CD1c-positive myeloid dendritic cell (primary cell): ENCODE measurements at regions not wholly inside any gene's neighbourhood (a gene's known extent, or its start where the extent isn't known, plus 50 kb on each side); places are given as distances from the start of the nearest gene placed in this dataset.

Experiments
- DNase-seq: peaks from one replicate; pipeline ENCODE4 v3.0.0-alpha.2; 2016; ENCODE audit errors: extremely low spot score

DNA sequence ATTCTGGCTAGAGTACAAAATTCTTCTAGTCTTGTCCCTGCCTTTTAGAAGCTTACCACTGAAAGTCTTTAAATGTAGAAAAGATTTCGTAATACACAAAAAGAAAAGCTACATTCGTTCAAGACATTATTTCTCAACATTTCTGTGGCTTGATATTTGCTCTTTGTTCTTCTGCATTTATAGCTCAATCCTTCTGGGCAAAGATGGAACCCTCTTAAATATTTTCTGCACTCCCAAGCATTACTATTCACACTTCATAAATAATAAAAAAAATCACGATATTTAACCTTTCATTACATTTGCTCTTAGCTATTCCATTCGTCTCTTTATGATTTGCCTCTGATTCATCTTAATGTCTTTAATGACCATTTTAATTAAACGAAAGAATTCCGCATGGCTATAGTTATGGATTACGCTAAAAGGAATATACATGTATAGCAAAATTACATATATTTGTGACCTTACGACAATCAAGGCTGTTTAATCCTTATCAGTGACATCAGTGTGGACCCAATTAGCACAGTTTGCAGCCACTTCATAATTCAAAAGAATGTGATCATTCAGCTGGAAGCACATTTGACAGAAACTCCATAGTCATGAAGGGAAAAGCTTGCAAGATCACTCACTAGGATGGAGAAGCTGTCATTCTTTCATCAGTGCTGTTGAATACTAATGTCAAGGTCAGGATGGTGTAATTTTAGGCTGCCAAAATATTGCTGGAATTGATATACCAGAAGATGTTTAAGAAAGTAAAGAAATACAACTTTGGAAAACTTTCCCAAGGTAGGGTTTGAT lies 1075.0 kb upstream of the TENM3 start:
- no peak for DNase-seq

DNA sequence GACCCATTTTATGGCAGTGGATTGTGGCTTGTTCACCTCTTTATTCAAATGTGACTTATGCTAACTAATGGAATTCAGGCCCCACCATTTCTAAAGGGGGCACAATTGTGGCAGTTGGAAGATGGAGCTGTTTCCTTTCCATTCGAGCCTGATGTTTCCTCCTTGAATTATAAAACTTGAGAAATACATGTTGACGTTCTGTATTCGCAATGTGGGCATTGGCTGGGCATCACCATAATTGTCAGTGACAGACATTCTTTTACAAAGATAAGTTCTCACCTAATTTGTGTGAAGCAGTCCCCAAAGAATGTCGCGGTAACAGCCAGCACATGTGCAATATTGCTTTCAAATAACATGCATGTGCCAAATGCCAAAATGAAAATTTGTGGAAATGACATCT lies 1070.2 kb upstream of the TENM3 start:
- DNase-seq = no peak

DNA sequence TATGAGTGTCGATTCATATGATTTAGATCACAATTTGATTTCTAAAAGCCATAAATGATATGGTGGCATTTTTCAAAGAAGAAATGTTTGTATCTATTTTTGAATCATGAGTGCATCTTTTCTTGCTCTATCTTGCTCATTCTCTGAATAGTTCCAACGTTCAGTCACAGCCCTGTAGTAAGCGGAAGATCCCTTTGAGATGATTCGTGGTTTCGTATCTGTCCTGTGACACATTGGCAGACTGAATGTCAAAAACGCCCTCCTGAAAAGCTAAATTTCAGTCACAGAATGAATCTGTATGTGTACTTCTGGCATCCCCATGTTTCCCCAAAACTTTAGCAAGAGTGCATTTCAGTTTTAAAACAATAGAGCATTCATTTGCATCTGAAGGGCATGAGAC lies 1066.9 kb upstream of the TENM3 start:
- no peak for DNase-seq

DNA sequence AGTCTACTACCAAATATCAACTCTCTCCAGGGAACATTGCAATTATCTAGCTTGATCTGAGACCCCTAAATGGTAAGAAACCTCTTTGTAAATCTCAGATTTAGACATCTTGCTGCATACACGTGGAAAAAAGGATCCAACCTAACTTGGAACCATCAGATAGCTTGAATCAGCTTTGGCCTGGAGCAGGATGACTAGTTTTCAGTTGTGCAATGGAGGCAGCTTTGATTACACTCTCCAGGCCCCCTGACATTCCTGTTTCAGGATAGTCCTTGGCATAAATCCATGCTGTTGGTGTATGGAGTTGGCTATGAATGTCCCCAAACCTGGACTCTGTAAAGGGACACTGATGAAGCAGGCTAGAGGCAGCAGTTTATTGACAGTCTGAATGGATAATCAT lies 1061.9 kb upstream of the TENM3 start:
- DNase-seq = no peak

DNA sequence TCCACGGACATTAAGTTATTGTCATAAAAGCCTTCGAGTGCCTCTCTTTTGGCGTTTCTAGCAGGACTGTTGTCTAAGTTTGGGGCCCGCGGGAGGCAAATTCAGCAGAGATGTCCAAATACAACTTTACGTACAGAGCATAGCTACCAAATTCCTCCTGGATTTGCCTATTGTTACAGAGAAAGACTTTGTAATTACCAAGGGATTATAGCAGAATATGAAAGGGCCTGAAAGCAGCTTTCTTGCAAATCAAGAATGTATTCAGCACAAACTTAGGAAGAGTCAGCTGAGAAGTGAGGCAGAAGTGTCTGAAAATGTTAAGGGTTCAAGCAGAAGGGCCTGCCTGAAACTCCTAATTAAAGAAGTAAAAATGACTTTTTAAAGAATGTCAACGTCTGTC lies 1053.5 kb upstream of the TENM3 start:
- DNase-seq = no peak

DNA sequence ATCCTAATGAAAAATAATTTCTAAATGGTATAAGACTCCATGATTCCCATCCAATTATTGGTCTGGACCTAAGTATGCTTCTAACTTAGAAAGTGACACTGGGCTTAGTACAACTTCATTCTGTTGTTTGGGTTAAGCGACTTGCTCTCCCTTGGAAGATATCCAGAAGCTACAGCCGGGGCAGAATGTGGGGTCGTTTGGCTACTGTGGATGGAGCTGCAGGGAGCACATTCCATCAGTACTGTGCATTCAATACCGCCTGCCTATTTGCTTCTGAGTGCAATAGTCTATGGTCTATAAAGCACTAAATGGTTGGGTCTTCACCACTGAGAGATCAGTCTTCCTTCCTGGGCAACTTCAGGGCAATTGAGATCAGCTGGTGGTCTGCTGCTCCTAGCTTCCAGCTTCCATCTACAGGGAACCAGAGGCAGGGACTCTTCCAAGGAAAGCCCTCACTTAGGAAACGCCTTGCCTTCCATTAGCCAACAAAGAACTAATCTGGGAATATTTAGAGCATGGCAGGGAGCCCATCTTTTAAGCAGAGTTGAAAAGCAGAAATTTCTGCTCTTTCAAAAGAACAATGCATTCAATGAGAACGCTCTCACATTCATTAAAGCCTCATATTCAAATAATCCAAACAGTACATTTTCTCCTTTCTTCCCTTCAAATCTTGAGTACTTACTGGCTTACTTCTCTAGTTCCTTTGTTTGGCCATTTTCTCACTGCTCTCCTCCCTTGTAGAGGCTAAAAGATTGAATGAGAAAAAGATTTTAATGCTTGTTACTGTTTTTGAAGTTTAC lies 1049.9 kb upstream of the TENM3 start:
- DNase-seq = no peak

DNA sequence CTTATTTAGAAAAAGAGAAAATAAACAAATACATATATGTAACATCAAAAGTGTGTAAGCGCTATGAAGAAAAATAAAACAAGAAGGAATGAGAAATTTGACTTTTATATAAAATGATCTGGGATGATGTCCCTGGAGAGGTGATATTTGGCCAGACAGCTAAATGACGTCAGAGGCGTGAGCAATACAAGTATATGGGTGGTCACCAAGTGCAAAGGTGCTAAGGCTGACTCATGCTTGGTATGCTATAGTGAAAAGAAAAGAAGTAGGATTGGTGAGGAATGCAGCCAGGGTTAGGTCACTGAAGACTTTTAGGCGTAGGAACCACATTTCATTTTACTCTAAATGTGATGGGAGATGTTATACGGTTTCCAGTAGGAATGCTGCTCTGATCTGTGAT lies 1049.1 kb upstream of the TENM3 start:
- DNase-seq = no peak

DNA sequence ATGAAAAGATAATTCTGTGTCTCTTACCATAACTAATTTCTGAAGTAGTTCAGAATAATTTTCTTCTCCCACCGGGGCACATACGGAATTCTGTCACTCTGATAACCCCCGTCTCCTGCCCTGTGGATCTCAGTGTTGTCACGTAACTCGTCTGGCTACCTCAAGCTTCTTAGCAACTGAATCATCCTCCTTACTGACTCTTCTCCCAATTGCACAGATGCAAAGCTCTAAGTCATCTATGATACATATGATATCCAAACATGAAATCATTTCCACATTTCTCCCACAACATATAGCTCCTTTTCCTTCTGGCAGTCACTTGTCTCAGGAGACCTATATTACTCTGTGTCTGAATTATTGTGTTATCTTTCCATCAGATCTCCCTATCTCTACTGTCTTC lies 1043.1 kb upstream of the TENM3 start:
- no peak for DNase-seq

DNA sequence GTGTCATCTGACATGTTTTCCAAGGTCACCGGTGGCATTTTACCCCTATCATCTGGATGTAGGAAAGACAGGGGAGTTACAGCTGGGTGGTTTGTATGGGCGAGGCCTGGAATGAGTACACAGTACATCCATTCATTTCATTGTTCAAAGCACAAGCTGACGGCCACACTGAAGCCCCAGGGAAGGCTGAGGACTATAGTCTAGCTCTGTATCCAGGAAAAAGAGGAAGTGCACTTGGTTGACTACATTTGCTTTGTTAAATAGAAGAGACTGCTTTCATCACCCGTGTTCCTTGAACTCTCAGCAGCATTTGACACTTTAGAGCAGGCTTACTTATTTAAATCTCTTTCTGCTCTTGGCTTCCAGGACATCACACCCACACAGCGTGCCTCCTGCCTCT lies 1041.0 kb upstream of the TENM3 start:
- no peak for DNase-seq

DNA sequence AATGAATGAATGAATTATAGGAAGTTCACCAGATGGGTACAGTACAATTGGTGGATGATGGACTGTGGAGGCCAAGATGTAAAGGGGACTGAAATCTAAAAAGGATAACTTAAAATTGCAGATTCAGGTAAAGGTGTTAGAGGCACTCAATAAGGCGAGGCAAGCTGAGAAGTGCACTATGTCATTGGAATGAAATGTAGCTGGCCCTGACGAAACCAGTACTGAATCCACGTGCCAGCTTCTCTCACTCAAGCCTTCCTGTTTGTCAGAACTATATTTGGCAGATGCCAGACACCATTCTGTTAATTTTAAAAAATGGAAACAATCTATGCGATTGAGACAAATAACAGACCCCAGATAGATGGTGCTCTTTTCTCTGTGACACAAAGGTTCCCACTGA lies 1039.1 kb upstream of the TENM3 start:
- no peak for DNase-seq

DNA sequence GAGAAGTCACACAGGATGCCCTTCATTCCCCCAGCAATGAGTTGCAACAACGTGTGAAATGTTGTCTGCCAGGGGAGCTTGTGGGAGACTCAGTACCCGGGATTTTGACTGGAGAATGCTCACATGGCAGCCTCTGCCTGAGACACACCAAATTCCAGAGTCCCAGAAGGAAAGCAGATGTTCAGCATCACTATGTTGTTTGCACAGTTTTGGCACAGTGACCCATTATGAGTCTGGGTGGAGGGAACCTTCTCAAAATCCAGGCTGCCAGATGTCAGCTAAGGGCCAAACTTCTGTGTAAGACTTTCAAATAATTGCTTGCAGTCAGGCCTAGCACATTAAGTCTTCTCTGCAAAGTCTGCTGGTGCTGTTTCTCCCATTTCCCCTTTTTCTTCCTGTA lies 1029.7 kb upstream of the TENM3 start:
- no peak for DNase-seq

DNA sequence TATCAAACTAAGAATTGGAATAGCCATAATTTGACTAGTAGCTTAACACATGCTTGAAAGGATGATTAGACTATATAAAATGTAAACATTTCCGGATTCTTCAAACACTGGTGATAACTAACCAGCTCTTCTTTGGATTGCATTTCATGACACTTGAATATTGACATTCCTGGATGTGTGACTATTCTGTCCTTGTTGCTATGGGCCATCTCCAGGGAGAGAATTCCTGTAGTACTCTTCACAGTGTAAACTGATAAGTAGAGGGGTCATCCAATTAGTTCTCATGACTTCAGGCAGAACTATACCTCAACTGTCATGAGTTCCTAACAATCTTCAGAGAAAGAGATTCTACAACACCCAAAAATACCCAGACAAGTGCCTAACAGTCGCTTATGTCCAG lies 1026.7 kb upstream of the TENM3 start:
- no peak for DNase-seq

DNA sequence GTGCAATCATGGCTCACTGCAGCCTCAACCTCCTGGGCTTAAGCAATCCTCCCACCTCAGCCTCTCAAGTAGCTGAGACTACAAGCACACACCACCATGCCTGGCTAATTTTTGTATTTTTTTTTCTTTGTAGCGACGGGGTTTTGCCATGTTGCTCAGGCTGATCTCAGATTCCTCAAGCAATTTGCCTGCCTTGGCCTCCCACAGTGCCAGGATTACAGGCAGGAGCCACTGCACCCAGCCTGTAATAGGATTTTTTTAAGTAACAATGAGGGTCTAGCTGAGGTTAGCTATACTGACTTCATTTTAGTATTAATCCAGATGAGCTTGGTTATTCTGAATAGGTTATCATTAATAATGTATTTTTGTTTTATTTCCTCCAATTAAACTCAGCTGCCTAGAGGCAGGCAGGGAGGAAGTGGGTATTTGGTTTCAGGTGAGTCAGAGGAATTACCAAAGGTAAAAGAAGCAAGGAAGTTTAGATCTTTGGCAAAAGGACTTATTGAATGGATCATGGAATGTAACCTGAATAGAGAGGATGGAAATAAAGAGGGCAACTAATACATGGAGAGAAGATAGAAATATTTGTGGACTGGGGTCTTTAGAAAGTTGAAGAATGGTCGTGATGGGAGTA lies 1023.3 kb upstream of the TENM3 start:
- no peak for DNase-seq

DNA sequence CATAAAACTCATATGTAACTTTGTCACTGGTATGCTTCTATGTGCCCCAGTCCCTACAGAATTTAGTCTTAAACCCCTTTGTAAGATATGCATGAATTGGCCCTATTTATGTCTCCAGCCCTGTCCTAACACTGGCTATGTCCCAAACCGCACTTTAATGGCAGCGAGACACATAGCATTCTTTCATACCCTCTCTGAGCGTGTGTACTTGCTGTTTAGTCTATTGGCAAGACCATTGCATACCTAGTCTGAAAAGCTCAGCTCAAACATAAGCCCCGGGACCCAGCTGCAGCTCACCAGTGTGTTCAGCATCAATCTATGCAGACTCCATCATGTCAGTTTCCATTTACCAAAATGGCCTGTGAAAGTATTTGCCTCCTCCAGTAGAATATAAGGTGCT lies 1018.4 kb upstream of the TENM3 start:
- DNase-seq = no peak

DNA sequence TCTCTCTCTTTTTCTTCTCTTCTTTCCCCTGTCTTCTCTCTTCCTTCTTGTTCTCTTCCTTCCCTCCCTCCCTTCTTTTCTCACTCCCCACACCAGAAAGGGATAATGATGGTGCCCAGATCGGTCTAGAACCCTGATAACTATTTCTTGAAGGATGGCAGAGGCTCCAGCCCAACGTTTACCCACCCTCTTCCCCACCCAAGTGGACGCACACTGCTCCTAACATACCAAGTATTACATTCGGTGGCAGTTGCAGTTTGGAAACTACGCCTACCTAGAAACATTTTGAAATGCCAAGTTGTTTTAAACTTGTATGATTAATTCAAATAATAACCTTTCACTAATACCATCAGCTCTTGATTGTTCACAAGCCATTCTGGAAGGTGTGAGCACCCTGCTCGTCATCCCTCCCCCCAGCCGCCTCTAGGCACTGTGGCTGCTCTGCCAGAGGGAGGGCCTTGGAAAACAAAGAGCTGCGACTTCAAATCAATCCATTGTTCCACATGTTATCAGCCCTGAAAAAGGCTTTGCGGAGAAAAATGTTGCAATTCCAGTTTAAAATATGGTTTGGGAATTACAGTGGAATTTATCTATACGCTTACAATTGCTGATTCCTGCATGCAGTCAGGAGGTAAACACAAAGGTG lies 1017.5 kb upstream of the TENM3 start:
- DNase-seq = no peak

DNA sequence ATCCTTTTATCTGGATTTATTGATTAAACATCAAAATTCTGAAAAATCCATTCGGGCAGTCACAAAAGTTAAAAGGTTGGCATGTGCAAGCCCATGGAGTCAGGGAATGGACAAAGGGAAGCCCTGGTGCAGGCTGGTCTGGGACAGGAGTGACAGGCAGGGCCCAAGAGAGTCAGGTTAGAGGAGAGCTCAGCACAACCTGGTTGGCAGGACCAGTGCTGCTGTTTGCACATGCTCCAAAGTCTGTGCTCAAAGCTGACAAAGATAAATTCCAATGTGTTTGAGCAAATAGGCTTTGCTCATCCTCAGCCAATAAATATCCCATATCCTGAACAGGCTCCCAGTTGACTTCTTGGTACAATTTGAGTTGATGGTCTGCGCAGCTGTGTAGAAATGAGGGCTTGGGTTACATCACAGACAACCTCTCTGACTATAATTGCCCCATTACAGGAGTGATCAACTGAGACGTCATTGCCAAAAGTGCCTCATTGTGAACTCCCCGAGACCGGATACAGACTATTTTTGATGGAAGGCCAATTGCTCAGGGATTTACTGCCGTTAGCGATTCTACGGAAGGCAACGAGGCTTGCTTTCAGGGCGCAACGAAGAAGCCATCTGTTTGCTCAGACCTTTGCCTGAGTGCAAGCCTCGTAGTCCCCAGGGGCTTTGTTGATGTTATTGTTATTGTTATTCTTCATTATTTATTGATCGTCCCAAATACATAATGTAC lies 1008.1 kb upstream of the TENM3 start:
- no peak for DNase-seq

DNA sequence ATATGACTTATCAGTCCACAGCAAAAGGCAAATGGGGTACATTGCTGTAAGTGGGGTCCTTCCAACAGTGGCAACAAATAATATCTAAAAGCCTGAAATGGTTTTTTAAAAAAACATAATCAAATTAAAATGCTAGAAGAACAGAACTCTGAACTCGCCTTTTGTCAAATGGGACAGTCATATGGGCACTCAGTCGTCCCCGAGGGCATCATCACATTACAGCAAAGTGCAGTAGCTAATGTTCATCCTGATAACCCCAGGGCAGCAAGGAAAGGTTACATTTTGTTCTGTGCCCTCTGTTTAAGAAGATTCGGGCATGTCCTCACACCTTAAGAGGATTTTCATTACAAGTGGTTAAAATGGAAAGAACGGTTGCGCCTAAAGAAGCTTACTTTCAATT lies 997.9 kb upstream of the TENM3 start:
- DNase-seq = no peak

DNA sequence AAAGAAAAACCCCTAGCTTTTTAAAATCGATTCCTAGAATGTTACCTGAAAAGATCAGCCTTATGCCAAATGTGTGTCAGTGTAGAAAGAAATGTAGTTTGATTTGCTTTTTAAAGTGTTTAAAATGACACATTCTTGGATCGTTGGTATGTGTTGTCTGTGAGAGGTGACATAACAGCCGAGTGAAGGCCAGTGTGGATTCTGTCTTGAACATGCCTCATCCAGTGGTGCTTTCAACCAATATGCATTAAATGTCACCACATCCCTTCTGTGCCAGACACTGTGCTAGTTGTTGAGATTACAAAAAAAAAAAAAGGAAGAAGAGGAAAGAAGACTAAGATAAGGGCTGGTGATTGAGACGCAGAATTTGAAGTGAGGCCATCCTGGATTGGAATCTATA lies 994.2 kb upstream of the TENM3 start:
- no peak for DNase-seq

DNA sequence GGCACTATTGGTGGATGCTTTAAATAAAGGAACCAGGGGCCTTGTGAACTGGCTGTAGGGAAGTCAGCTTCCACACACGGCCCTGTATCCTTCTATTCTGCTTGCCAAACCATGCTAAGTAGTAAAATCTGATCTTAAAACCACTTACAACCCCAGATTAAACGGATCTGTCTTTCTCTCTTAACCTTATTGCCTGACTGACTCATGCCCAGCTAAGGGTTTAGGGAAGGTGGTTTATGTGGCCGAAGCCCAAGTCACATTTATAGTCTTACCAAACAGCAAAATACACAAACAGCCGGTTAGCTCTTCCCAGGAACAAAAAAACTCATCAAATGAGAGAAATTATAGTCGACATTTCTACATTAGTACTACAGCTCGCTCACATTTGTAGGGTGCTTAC lies 988.4 kb upstream of the TENM3 start:
- DNase-seq = no peak

DNA sequence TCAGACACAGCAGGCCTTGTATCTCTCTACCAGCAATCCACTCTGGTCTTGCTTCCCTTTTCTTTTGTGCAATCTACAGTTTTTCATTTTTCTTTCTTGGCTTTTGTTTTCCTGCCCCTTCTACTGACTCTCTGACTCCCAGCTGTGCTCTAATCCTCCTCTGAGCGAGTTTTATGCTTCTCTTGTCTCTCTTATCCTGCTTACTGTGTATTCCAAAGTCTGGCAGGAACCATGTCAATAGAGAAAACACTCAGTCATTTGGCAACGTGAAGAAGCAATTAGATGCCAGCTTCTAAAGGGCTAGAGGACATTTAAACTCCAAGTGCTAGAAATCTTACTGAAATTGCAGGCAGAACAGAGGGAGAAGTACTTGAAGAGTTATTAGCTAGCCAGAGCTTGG lies 984.6 kb upstream of the TENM3 start:
- DNase-seq = no peak

DNA sequence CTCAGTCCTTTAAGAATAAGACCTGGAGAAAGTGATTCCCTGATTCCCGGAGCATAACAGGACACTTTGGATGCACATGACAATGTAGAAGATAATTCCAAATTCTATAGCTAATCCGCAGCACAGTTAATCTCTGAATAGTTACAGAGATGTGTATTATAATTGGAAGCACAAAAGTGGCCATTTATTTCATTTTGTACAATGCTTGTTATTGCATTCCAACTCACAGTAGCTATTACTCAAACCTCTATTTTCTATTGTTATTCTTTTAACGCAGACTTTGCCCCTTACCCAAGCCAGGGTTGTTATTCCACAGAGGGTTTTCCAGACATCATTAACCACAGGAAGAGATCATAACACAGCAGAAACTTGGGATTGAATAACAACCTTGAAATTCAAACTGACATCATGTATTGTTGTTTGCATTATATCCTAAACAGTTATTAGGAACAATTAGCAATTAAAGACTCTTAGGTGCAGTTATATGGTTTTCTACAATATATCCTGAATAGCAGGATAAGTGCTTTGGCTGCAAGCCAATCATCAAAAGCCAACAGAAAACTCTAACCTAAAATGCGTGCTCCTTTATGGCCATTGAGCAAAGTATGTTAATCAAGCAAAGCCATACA lies 984.0 kb upstream of the TENM3 start:
- no peak for DNase-seq
